Left forelimb (tissue), 1 donor: ENCODE measurements at regions not wholly inside any gene's neighbourhood (a gene's known extent, or its start where the extent isn't known, plus 50 kb on each side); places are given as distances from the start of the nearest gene placed in this dataset.
"Not testable (repeated sequence)": the region's sequence is repeated elsewhere in the genome, so short reads cannot be mapped to it uniquely, and the experiment has no call there.

Experiments
- DNase-seq: peaks from one replicate; pipeline ENCODE4 v3.0.0-alpha.2; 2018; ENCODE audit warnings: low spot score

GRCh38 chr12:34304546-34304945, 282.2 kb downstream of the ALG10 start:
- no peak for DNase-seq

GRCh38 chr12:34305176-34305575, 282.9 kb downstream of the ALG10 start:
- DNase-seq: no peak

GRCh38 chr12:34306133-34306830, 284.0 kb downstream of the ALG10 start:
- no peak for DNase-seq

GRCh38 chr12:34309806-34310804, 287.8 kb downstream of the ALG10 start:
- not testable (repeated sequence) for DNase-seq

- DNase-seq: no peak
Measured at GRCh38 chr12:34311337-34311736, 289.0 kb downstream of the ALG10 start.

- no peak for DNase-seq
Measured at GRCh38 chr12:34327671-34328070, 305.4 kb downstream of the ALG10 start.

- no peak for DNase-seq
Measured at GRCh38 chr12:34333337-34333736, 311.0 kb downstream of the ALG10 start.

- no peak for DNase-seq
Measured at GRCh38 chr12:34334538-34334937, 312.2 kb downstream of the ALG10 start.

- no peak for DNase-seq
Measured at GRCh38 chr12:34334953-34335743, 312.9 kb downstream of the ALG10 start.

GRCh38 chr12:34335819-34336262, 313.5 kb downstream of the ALG10 start:
- no peak for DNase-seq

GRCh38 chr12:34336619-34337465, 314.5 kb downstream of the ALG10 start:
- no peak for DNase-seq

- DNase-seq: no peak
Measured at GRCh38 chr12:34338751-34339150, 316.5 kb downstream of the ALG10 start.

- DNase-seq: no peak
Measured at GRCh38 chr12:34339922-34340321, 317.6 kb downstream of the ALG10 start.

- no peak for DNase-seq
Measured at GRCh38 chr12:34340534-34341361, 318.5 kb downstream of the ALG10 start.

- no peak for DNase-seq
Measured at GRCh38 chr12:34341362-34341733, 319.1 kb downstream of the ALG10 start.

GRCh38 chr12:34342048-34342447, 319.8 kb downstream of the ALG10 start:
- DNase-seq: no peak

GRCh38 chr12:34343345-34343744, 321.0 kb downstream of the ALG10 start:
- no peak for DNase-seq

- no peak for DNase-seq
Measured at GRCh38 chr12:34343766-34344165, 321.5 kb downstream of the ALG10 start.

- no peak for DNase-seq
Measured at GRCh38 chr12:34344851-34345522, 322.7 kb downstream of the ALG10 start.

GRCh38 chr12:34345801-34346200, 323.5 kb downstream of the ALG10 start:
- no peak for DNase-seq
